Fibroblast of pulmonary artery (primary cell): ENCODE measurements at regions not wholly inside any gene's neighbourhood (a gene's known extent, or its start where the extent isn't known, plus 50 kb on each side); places are given as distances from the start of the nearest gene placed in this dataset.

ENCODE experiments used
- DNase-seq: peaks from one replicate; pipeline ENCODE4 v3.0.0-alpha.2; 2010; ENCODE audit warnings: low read depth
- H3K4me3 ChIP-seq: replicated peaks from 2 replicates; pipeline ENCODE4 v1.5.1; 2011; ENCODE audit warnings: low read depth, mild to moderate bottlenecking, control low read depth, low read length, moderate library complexity
- TF ChIP-seq, protein P1 (sequence below): IDR thresholded peaks from 2 replicates; pipeline ENCODE4 v1.5.1; 2011; ENCODE audit warnings: mild to moderate bottlenecking, control low read depth, low read length, inconsistent platforms; ENCODE audit errors: missing control alignments

DNA sequence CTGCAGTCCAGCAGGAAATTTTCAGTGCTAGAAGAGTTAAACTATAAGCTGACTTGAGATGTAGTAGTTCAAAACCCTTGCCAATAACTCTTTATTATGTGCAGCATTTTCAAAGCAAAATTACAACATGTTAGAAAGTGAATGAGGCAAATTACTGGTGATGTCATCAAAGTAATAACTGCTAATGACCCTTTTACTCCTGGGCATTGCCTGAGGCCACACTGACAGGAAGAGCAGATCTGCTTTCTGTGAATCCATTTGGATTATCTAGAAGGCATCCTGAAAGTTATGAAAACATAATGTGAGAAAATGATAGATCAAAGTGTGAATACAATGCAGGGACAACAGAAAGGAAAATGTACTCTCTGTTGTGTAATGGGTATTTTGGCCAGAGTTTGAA lies 139.6 kb upstream of the TRIB2 start:
- H3K4me3 ChIP-seq: no peak overlapping the region
- TF ChIP-seq, protein P1, sequence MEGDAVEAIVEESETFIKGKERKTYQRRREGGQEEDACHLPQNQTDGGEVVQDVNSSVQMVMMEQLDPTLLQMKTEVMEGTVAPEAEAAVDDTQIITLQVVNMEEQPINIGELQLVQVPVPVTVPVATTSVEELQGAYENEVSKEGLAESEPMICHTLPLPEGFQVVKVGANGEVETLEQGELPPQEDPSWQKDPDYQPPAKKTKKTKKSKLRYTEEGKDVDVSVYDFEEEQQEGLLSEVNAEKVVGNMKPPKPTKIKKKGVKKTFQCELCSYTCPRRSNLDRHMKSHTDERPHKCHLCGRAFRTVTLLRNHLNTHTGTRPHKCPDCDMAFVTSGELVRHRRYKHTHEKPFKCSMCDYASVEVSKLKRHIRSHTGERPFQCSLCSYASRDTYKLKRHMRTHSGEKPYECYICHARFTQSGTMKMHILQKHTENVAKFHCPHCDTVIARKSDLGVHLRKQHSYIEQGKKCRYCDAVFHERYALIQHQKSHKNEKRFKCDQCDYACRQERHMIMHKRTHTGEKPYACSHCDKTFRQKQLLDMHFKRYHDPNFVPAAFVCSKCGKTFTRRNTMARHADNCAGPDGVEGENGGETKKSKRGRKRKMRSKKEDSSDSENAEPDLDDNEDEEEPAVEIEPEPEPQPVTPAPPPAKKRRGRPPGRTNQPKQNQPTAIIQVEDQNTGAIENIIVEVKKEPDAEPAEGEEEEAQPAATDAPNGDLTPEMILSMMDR: no peak
- DNase-seq: no peak

DNA sequence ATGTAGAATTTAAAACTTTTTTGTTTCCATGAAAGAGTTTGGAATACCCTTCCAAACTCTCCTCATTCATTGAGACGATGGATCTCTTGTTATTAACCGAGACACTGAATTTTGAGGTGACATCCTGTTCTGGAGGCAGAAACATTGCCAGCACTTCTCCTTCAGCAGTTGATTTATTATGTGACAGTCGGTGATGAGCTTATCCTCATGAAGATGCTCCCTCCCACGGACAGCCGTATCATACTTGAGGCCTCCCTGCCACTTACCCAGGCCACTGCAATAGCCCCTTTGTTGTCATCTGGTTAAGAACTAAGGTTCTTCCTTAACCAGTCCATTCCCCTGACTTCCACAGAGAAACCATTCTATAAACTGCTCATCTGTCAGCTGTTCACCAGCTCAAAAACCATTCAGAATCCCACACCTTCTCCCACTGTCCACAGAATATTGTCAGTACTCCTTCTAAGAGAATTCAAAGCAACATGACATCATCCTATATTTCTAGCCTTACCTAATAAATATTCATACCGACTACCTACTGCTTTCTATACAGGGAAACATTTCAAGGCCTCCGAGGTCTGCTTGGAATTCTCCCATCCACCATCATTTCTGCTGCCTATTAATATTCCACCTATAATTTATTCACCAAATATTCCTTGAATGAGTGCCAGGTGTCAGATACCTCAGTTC lies 139.0 kb upstream of the TRIB2 start:
- DNase-seq: no peak
- H3K4me3 ChIP-seq: no peak overlapping the region
- TF ChIP-seq, protein P1: no peak

- TF ChIP-seq, protein P1: no peak
- DNase-seq: no peak
- no peak overlapping the region for H3K4me3 ChIP-seq
Observed at GRCh38 chr2:12579018-12579417, 137.7 kb upstream of the TRIB2 start.

- no peak for DNase-seq
- no peak overlapping the region for H3K4me3 ChIP-seq
- TF ChIP-seq, protein P1: no peak
Observed at GRCh38 chr2:12584338-12584737, 132.4 kb upstream of the TRIB2 start.

- no peak for DNase-seq
- TF ChIP-seq, protein P1: no peak
- no peak overlapping the region for H3K4me3 ChIP-seq
Observed at GRCh38 chr2:12585784-12586183, 131.0 kb upstream of the TRIB2 start.

- H3K4me3 ChIP-seq: no peak overlapping the region
- no peak for DNase-seq
- TF ChIP-seq, protein P1: no peak
Observed at GRCh38 chr2:12587228-12587627, 129.5 kb upstream of the TRIB2 start.

DNA sequence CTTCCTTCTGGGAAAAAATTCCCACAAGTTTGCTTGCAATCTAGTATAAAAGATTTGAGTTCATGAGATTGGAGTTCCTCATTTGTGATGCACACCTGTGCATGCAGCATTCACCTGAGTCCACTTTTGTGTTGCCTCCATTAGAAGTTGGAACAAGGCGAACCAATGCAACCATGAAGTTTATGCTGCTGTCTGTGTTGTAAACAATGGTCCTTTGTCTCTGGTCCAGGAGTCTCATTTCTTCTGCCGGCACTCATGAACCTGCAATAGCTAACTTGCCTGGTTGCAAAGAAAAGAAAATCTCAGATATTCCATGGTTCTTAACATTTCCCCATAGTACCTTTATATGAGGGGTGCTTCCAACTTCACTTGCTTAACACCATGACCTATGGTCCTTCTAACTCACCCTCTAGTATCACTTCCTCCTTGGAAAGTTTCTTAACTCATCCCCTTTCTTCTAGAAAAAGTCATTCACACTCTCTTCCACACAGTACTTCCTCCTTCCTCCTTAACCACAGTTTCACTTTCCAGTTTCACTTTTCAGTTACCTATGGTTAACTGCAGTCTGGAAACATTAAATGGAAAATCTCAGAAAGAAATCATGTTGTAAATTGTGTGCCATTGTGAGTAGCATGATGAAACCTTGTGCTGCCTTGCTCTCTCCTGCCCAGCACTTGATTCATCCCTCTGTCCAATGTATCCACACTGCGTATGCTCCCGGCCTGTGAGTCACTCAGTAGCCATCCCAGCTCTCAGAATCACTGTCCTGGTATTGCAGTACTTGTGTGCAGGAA lies 128.8 kb upstream of the TRIB2 start:
- TF ChIP-seq, protein P1: no peak
- peak overlapping the region; percentile 16 for H3K4me3 ChIP-seq
- DNase-seq: peak; percentile 92
